ENCODE measurements at regions not wholly inside any gene's neighbourhood (a gene's known extent, or its start where the extent isn't known, plus 50 kb on each side); places are given as distances from the start of the nearest gene placed in this dataset.

DNA sequence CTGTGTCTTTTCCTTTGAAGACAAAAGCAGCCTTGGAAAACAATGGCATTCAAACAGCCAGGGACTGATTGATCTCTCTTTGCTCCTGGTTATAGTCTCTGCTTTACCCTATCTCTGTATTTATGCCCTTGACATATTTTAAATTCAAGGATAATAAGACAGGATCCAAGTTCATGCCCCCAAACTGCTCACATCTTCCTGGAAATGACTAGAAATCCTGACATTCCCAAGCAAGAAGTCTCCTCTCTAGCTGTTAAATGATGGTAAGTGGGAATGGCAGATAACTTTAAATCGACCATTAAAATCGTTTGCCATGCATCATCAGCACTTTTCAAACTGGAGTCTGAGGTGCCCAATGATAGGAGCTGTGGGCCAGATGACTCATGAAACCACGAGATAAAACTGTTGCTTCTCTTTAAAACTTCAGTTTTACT is 435.6 kb downstream of the FOXO1 start:
- TF ChIP-seq MYC (IDR thresholded peaks at IDR 0.05; ENCODE audit: low read depth, low read length): no peak
- DNase-seq (ENCODE audit: low read depth): peak; percentile 9
- no peak overlapping the region for H3K4me3 ChIP-seq (ENCODE audit: low read depth, low read length)

DNA sequence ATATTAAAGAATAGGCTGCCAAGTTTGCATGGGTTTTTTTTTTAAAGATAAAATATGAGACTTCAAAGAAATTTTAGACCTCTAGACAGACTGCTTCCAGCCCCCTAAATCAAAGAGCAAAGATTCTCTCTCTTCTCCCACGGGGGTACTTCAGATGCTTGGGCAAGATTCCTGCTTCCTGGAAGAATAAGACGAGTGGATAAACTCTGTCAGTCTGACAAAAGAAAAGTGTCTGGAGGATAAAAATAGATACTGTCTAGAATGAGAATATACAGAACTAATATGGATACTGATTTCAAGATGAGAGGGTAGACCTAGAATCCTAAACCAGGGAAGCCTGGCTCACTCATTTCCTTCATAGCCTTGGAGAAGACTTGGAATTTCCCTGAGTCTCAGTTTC is 435.1 kb downstream of the FOXO1 start:
- TF ChIP-seq MAX (IDR thresholded peaks at IDR 0.05; ENCODE audit: low read depth, low read length) (no peak), MYC (IDR thresholded peaks at IDR 0.05; ENCODE audit: low read depth, low read length) (no peak), CTCF (IDR thresholded peaks at IDR 0.05; ENCODE audit: low read depth, low read length) (no peak), POLR2A (IDR thresholded peaks at IDR 0.05; ENCODE audit: extremely low read depth, insufficient read length) (no peak)
- H3K4me3 ChIP-seq (ENCODE audit: low read depth, low read length): no peak overlapping the region
- no peak for DNase-seq (ENCODE audit: low read depth)

DNA sequence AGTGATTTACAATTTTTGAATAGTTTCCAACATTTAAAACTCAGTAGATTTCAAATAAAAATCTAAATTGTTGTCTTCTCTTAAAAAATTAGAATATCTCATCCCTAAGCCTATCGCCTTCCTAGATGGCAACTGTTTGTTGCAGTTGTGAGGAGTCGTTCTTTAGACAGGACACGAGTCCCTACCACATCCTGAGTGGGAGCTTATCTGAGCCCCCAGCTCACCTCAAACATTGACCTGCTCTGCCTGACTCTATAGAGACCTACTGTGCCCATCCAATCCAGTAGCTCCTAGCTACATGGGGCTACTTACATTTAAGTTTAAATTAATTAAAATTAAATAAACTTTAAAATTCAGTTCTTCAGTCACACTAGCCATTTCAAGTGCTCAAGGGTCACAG is 434.7 kb downstream of the FOXO1 start:
- no peak for DNase-seq (ENCODE audit: low read depth)
- H3K4me3 ChIP-seq (ENCODE audit: low read depth, low read length): no peak overlapping the region
- TF ChIP-seq CTCF (IDR thresholded peaks at IDR 0.05; ENCODE audit: low read depth, low read length) (no peak), MAX (IDR thresholded peaks at IDR 0.05; ENCODE audit: low read depth, low read length) (no peak), MYC (IDR thresholded peaks at IDR 0.05; ENCODE audit: low read depth, low read length) (no peak), POLR2A (IDR thresholded peaks at IDR 0.05; ENCODE audit: extremely low read depth, insufficient read length) (no peak)

GRCh38 chr13:40232311-40233040 is 434.0 kb downstream of the FOXO1 start:
- TF ChIP-seq CTCF (IDR thresholded peaks at IDR 0.05; ENCODE audit: low read depth, low read length) (no peak), POLR2A (IDR thresholded peaks at IDR 0.05; ENCODE audit: extremely low read depth, insufficient read length) (no peak), MAX (IDR thresholded peaks at IDR 0.05; ENCODE audit: low read depth, low read length) (no peak), MYC (IDR thresholded peaks at IDR 0.05; ENCODE audit: low read depth, low read length) (no peak)
- H3K4me3 ChIP-seq (ENCODE audit: low read depth, low read length): no peak overlapping the region
- DNase-seq (ENCODE audit: low read depth): no peak

GRCh38 chr13:40233731-40234195 is 432.7 kb downstream of the FOXO1 start:
- H3K4me3 ChIP-seq (ENCODE audit: low read depth, low read length): no peak overlapping the region
- DNase-seq (ENCODE audit: low read depth): no peak
- TF ChIP-seq MYC (IDR thresholded peaks at IDR 0.05; ENCODE audit: low read depth, low read length) (no peak), MAX (IDR thresholded peaks at IDR 0.05; ENCODE audit: low read depth, low read length) (no peak), POLR2A (IDR thresholded peaks at IDR 0.05; ENCODE audit: extremely low read depth, insufficient read length) (no peak), CTCF (IDR thresholded peaks at IDR 0.05; ENCODE audit: low read depth, low read length) (no peak)

- TF ChIP-seq MYC (IDR thresholded peaks at IDR 0.05; ENCODE audit: low read depth, low read length): no peak
- no peak for TF ChIP-seq CTCF (IDR thresholded peaks at IDR 0.05; ENCODE audit: low read depth, low read length)
- no peak for TF ChIP-seq POLR2A (IDR thresholded peaks at IDR 0.05; ENCODE audit: extremely low read depth, insufficient read length)
- TF ChIP-seq MAX (IDR thresholded peaks at IDR 0.05; ENCODE audit: low read depth, low read length): no peak
- H3K4me3 ChIP-seq (ENCODE audit: low read depth, low read length): no peak overlapping the region
- no peak for DNase-seq (ENCODE audit: low read depth)
These were observed 431.2 kb downstream of the FOXO1 start for GRCh38 chr13:40235160-40235796.

Data from NB4 (cell line).